GM12874 (cell line): ENCODE measurements at regions not wholly inside any gene's neighbourhood (a gene's known extent, or its start where the extent isn't known, plus 50 kb on each side); places are given as distances from the start of the nearest gene placed in this dataset.

Experiments
- CTCF ChIP-seq: IDR thresholded peaks from 2 replicates; pipeline ENCODE4 v1.5.1; 2011; ENCODE audit warnings: low read depth, mild to moderate bottlenecking, control low read depth, low read length, moderate library complexity; ENCODE audit not compliant: insufficient read depth

GRCh38 chr10:118968482-118968881, 61.0 kb upstream of the NANOS1 start:
- no peak for TF ChIP-seq CTCF

- TF ChIP-seq CTCF: no peak
Measured at GRCh38 chr10:118969014-118969413, 60.5 kb upstream of the NANOS1 start.

- no peak for TF ChIP-seq CTCF
Measured at GRCh38 chr10:118970770-118971169, 58.7 kb upstream of the NANOS1 start.

- TF ChIP-seq CTCF: 0 out of 2 replicates have a peak, but pooled peaks have one; percentile 4
Measured at GRCh38 chr10:118971187-118971586, 58.3 kb upstream of the NANOS1 start.

GRCh38 chr10:118971876-118972275, 57.6 kb upstream of the NANOS1 start:
- TF ChIP-seq CTCF: no peak

- no peak for TF ChIP-seq CTCF
Measured at GRCh38 chr10:118973744-118974143, 55.8 kb upstream of the NANOS1 start.

GRCh38 chr10:118974951-118975350, 54.6 kb upstream of the NANOS1 start:
- TF ChIP-seq CTCF: no peak
